ENCODE measurements at regions not wholly inside any gene's neighbourhood (a gene's known extent, or its start where the extent isn't known, plus 50 kb on each side); places are given as distances from the start of the nearest gene placed in this dataset.

DNA sequence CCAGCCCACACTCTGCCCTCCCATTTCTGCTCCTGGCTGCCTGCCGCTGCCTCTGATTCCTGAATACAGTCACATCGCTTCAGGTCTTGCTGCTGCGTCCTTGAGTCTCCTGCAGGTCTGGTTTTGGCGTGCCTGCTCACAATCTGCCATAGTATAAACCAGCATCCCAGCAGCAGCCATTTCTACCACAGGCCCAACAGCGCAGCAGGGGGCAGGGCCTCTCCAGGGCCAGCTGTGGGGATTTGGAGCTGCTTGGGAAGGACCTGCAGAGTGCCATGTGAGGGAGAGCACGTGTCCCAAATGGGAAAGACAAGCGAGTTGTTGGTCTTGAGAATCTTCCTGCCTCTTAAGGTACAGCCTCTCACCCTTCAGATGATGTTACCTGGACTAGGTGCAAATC lies 398.3 kb upstream of the PPP2R3A start:
- TF ChIP-seq, protein P1, sequence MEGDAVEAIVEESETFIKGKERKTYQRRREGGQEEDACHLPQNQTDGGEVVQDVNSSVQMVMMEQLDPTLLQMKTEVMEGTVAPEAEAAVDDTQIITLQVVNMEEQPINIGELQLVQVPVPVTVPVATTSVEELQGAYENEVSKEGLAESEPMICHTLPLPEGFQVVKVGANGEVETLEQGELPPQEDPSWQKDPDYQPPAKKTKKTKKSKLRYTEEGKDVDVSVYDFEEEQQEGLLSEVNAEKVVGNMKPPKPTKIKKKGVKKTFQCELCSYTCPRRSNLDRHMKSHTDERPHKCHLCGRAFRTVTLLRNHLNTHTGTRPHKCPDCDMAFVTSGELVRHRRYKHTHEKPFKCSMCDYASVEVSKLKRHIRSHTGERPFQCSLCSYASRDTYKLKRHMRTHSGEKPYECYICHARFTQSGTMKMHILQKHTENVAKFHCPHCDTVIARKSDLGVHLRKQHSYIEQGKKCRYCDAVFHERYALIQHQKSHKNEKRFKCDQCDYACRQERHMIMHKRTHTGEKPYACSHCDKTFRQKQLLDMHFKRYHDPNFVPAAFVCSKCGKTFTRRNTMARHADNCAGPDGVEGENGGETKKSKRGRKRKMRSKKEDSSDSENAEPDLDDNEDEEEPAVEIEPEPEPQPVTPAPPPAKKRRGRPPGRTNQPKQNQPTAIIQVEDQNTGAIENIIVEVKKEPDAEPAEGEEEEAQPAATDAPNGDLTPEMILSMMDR (conservative IDR thresholded peaks at IDR 0.05; ENCODE audit: low read length) = no peak
- TF ChIP-seq EZH2phosphoT487 (IDR thresholded peaks at IDR 0.05; ENCODE audit: borderline replicate concordance, low read depth, low read length) = no peak

Measured in OCI-LY7 (cell line).